HUES64 (cell line): ENCODE measurements at regions not wholly inside any gene's neighbourhood (a gene's known extent, or its start where the extent isn't known, plus 50 kb on each side); places are given as distances from the start of the nearest gene placed in this dataset.

Source experiments
- H3K27ac ChIP-seq: 2 replicates; pipeline ENCODE4 v1.7.0; 2013; ENCODE audit warnings: low read depth, low read length, inconsistent platforms
- H3K27me3 ChIP-seq: 2 replicates; pipeline ENCODE4 v1.6.1; 2013; ENCODE audit warnings: mild to moderate bottlenecking, low read length; ENCODE audit not compliant: insufficient read depth
- H3K36me3 ChIP-seq: 2 replicates; pipeline ENCODE4 v1.6.1; 2013; ENCODE audit warnings: mild to moderate bottlenecking, low read length; ENCODE audit not compliant: insufficient read depth
- H3K4me1 ChIP-seq: 2 replicates; pipeline ENCODE4 v1.6.1; 2013; ENCODE audit warnings: mild to moderate bottlenecking, low read length, moderate library complexity; ENCODE audit not compliant: insufficient read depth
- H3K4me3 ChIP-seq: 2 replicates; pipeline ENCODE4 v1.5.1; 2013; ENCODE audit warnings: mild to moderate bottlenecking, low read length, moderate library complexity
- H3K9ac ChIP-seq: 2 replicates; pipeline ENCODE4 v1.6.1; 2013; ENCODE audit warnings: mild to moderate bottlenecking, low read depth, low read length
- H3K9me3 ChIP-seq: 2 replicates; pipeline ENCODE4 v1.6.1; 2013; ENCODE audit warnings: low read depth, low read length; ENCODE audit not compliant: insufficient read depth
- WGBS: fragments of 150-250, 120-280 bp; methylation state at CpG from one replicate; pipeline ENCODE4 v1.1.7; 2013; ENCODE audit warnings: missing lambda C conversion rate; 5-methylcytosine and 5-hydroxymethylcytosine counted together

- peaks cover 12% of the 10 kb centered on the region for H3K4me1 ChIP-seq
- H3K27ac ChIP-seq = no peak overlapping the region
- WGBS = 81% methylated on average over 10 of the region's 10 CpGs
- H3K27me3 ChIP-seq = no peaks in the 10 kb centered on the region
- H3K4me3 ChIP-seq = no peak overlapping the region
- no peaks in the 10 kb centered on the region for H3K9me3 ChIP-seq
- no peak overlapping the region for H3K9ac ChIP-seq
- no peaks in the 10 kb centered on the region for H3K36me3 ChIP-seq
Measured at GRCh38 chr12:94726236-94726835, 76.0 kb upstream of the TMCC3 start.

GRCh38 chr12:94725375-94726168 lies 75.2 kb upstream of the TMCC3 start:
- 73% methylated on average over 8 of the region's 8 CpGs for WGBS
- Histone ChIP-seq H3K4me1 (peaks cover 9% of the 10 kb centered on the region), H3K27me3 (no peaks in the 10 kb centered on the region), H3K36me3 (no peaks in the 10 kb centered on the region), H3K9me3 (no peaks in the 10 kb centered on the region), H3K9ac (no peak overlapping the region), H3K27ac (no peak overlapping the region; the same call in 1 of the 2 replicates), H3K4me3 (no peak overlapping the region)

GRCh38 chr12:94722664-94723063 lies 72.3 kb upstream of the TMCC3 start:
- no peaks in the 10 kb centered on the region for H3K27me3 ChIP-seq
- no peak overlapping the region for H3K4me3 ChIP-seq
- no peak overlapping the region for H3K27ac ChIP-seq
- peaks cover 16% of the 10 kb centered on the region for H3K4me1 ChIP-seq
- WGBS = 88% methylated on average over 3 of the region's 3 CpGs
- H3K9me3 ChIP-seq = no peaks in the 10 kb centered on the region
- H3K36me3 ChIP-seq = no peaks in the 10 kb centered on the region
- H3K9ac ChIP-seq = no peak overlapping the region

GRCh38 chr12:94721173-94721572 lies 70.8 kb upstream of the TMCC3 start:
- Histone ChIP-seq H3K36me3 (no peaks in the 10 kb centered on the region), H3K9me3 (no peaks in the 10 kb centered on the region), H3K27ac (no peak overlapping the region), H3K27me3 (no peaks in the 10 kb centered on the region), H3K4me1 (peaks cover 24% of the 10 kb centered on the region), H3K4me3 (no peak overlapping the region), H3K9ac (no peak overlapping the region)
- 94% methylated on average over 1 of the region's 1 CpG for WGBS

- 96% methylated on average over 1 of the region's 1 CpG for WGBS
- Histone ChIP-seq H3K27ac (peak overlapping the region; percentile 67), H3K4me3 (no peak overlapping the region), H3K4me1 (peaks cover 18% of the 10 kb centered on the region; the same call in 1 of the 2 replicates), H3K9me3 (no peaks in the 10 kb centered on the region), H3K27me3 (no peaks in the 10 kb centered on the region), H3K36me3 (no peaks in the 10 kb centered on the region), H3K9ac (no peak overlapping the region)
Measured at GRCh38 chr12:94718114-94718513, 67.8 kb upstream of the TMCC3 start.

GRCh38 chr12:94717656-94718055 lies 67.3 kb upstream of the TMCC3 start:
- WGBS = 100% methylated on average over 1 of the region's 1 CpG

GRCh38 chr12:94717108-94717507 lies 66.8 kb upstream of the TMCC3 start:
- Histone ChIP-seq H3K27me3 (no peaks in the 10 kb centered on the region), H3K4me3 (no peak overlapping the region), H3K27ac (no peak overlapping the region), H3K9me3 (no peaks in the 10 kb centered on the region), H3K36me3 (no peaks in the 10 kb centered on the region), H3K9ac (no peak overlapping the region), H3K4me1 (peaks cover 18% of the 10 kb centered on the region; the same call in 1 of the 2 replicates)
- 65% methylated on average over 8 of the region's 8 CpGs for WGBS

More at GRCh38 chr12:94717656-94718055, 67.3 kb upstream of the TMCC3 start:
- H3K9ac ChIP-seq = no peak overlapping the region
- H3K4me3 ChIP-seq = no peak overlapping the region
- no peaks in the 10 kb centered on the region for H3K36me3 ChIP-seq
- H3K9me3 ChIP-seq = no peaks in the 10 kb centered on the region
- peaks cover 18% of the 10 kb centered on the region; the same call in 1 of the 2 replicates for H3K4me1 ChIP-seq
- H3K27ac ChIP-seq = no peak overlapping the region
- H3K27me3 ChIP-seq = no peaks in the 10 kb centered on the region

- H3K4me1 ChIP-seq = peaks cover 18% of the 10 kb centered on the region; the same call in 1 of the 2 replicates
- H3K27me3 ChIP-seq = no peaks in the 10 kb centered on the region
- no peak overlapping the region for H3K9ac ChIP-seq
- H3K4me3 ChIP-seq = no peak overlapping the region
- no peak overlapping the region for H3K27ac ChIP-seq
- no peaks in the 10 kb centered on the region for H3K9me3 ChIP-seq
- no peaks in the 10 kb centered on the region for H3K36me3 ChIP-seq
- 92% methylated on average over 6 of the region's 6 CpGs for WGBS
Measured at GRCh38 chr12:94716339-94716738, 66.0 kb upstream of the TMCC3 start.

- no peaks in the 10 kb centered on the region for H3K27me3 ChIP-seq
- WGBS = 85% methylated on average over 6 of the region's 6 CpGs
- H3K27ac ChIP-seq = no peak overlapping the region
- no peaks in the 10 kb centered on the region for H3K9me3 ChIP-seq
- H3K4me1 ChIP-seq = peaks cover 18% of the 10 kb centered on the region; the same call in 1 of the 2 replicates
- H3K36me3 ChIP-seq = no peaks in the 10 kb centered on the region
- H3K4me3 ChIP-seq = no peak overlapping the region
- no peak overlapping the region for H3K9ac ChIP-seq
Measured at GRCh38 chr12:94714378-94715114, 64.2 kb upstream of the TMCC3 start.

- peaks cover 13% of the 10 kb centered on the region; the same call in 1 of the 2 replicates for H3K4me1 ChIP-seq
- H3K36me3 ChIP-seq = no peaks in the 10 kb centered on the region
- H3K4me3 ChIP-seq = no peak overlapping the region
- no peaks in the 10 kb centered on the region for H3K27me3 ChIP-seq
- no peaks in the 10 kb centered on the region for H3K9me3 ChIP-seq
- no peak overlapping the region for H3K9ac ChIP-seq
- 92% methylated on average over 7 of the region's 7 CpGs for WGBS
- no peak overlapping the region for H3K27ac ChIP-seq
Measured at GRCh38 chr12:94712815-94713515, 62.6 kb upstream of the TMCC3 start.
